Caco-2 (cell line): ENCODE measurements at regions not wholly inside any gene's neighbourhood (a gene's known extent, or its start where the extent isn't known, plus 50 kb on each side); places are given as distances from the start of the nearest gene placed in this dataset.

Experiments
- BruUV-seq: library from RNA; stranded (reverse); fragments of 400-500 nt; replicated peaks from 2 replicates; lab custom pipeline; 2021; lab: Mats Ljungman, UMichigan
- CTCF ChIA-PET: fragments of 300-600 bp; sonication (Branson Sonifier 250); formaldehyde crosslinking; loops from one replicate; lab custom pipeline; 2022; ENCODE audit warnings: antibody characterized with exemption; lab: Charles Lee
- POLR2A ChIA-PET: fragments of 300-600 bp; sonication (Branson Sonifier 250); formaldehyde crosslinking; loops from one replicate; lab custom pipeline; 2022; ENCODE audit warnings: antibody characterized with exemption; lab: Charles Lee
- DNase-seq, 2 experiments: peaks; one replicate each; pipeline versions ENCODE4 v3.0.0 to v3.0.0-alpha.2; 2020 to 2022
- H3K27me3 ChIP-seq: replicated peaks from 2 replicates; pipeline ENCODE4 v1.6.0; 2011; ENCODE audit warnings: low read length; ENCODE audit not compliant: control insufficient read depth, insufficient read depth
- H3K36me3 ChIP-seq: 2 replicates; pipeline ENCODE4 v1.5.1; 2011; ENCODE audit warnings: low read length; ENCODE audit not compliant: control insufficient read depth, insufficient read depth
- H3K4me1 ChIP-seq: fragments of 250-450 bp; sonication (Bioruptor Pico); 2 replicates; pipeline ENCODE4 v1.5.1; 2020; ENCODE audit warnings: mild to moderate bottlenecking
- H3K4me3 ChIP-seq: 2 replicates; pipeline ENCODE4 v1.5.1; 2011; ENCODE audit warnings: low read depth, mild to moderate bottlenecking, control low read depth, low read length
- H3K9me3 ChIP-seq: fragments of 250-450 bp; sonication (Bioruptor Pico); 2 replicates; pipeline ENCODE4 v1.5.1; 2020; ENCODE audit warnings: mild to moderate bottlenecking, moderate library complexity
- H3K27ac Mint-ChIP-seq: one replicate; pipeline ENCODE4 v1.8.0; 2022; ENCODE audit warnings: mixed read lengths; ENCODE audit not compliant: unreplicated experiment
- H3K27me3 Mint-ChIP-seq: one replicate; pipeline ENCODE4 v1.8.0; 2022; ENCODE audit warnings: mixed read lengths; ENCODE audit not compliant: insufficient read depth, unreplicated experiment
- H3K36me3 Mint-ChIP-seq: one replicate; pipeline ENCODE4 v1.8.0; 2022; ENCODE audit warnings: mild to moderate bottlenecking, mixed read lengths; ENCODE audit not compliant: insufficient read depth, unreplicated experiment
- H3K4me1 Mint-ChIP-seq: one replicate; pipeline ENCODE4 v1.8.0; 2022; ENCODE audit warnings: low read depth, mixed read lengths; ENCODE audit not compliant: unreplicated experiment
- H3K4me3 Mint-ChIP-seq: one replicate; pipeline ENCODE4 v1.8.0; 2022; ENCODE audit warnings: mild to moderate bottlenecking, moderate library complexity, mixed read lengths; ENCODE audit not compliant: unreplicated experiment
- H3K9me3 Mint-ChIP-seq: one replicate; pipeline ENCODE4 v1.8.0; 2022; ENCODE audit warnings: mixed read lengths; ENCODE audit not compliant: unreplicated experiment
- intact Hi-C: fragments of 100-400 bp; cut with micrococcal nuclease; formaldehyde crosslinking; loops from one replicate; pipeline ENCODE4 v1.10.0; 2022; ENCODE audit not compliant: unreplicated experiment
- TF ChIP-seq, protein P1 (sequence below), 2 experiments: fragments of 200-600 bp in 1 of 2; IDR thresholded peaks; 1 replicate in 1 of 2; 2 replicates in 1 of 2; pipeline versions ENCODE4 v1.5.1 to v1.8.0; 2011 to 2022; ENCODE audit warnings: antibody characterized with exemption in 1 of 2, control low read depth in 1 of 2, inconsistent platforms in 1 of 2, low read depth in 1 of 2, low read length in 1 of 2, mild to moderate bottlenecking in 1 of 2, moderate library complexity in 1 of 2; ENCODE audit not compliant: insufficient read depth in 1 of 2, severe bottlenecking in 1 of 2, unreplicated experiment in 1 of 2

DNA sequence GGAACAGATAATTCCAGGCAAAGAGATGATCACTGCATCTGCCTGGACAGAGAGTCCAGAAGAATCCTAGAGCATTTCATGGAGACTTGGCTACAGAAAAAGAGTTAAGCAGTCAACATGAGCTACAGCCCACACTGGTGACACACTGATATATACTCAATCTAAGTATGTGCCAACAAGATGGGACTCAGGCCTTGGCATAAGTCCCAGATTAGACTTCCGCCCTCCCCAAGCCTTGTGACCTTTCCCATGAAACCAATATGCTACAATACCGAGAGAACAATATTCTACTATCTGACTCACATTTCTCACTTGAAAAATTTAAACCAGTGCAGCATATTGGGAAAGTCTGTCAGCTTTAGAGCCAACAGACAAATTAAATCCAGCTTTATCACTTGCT lies 65.7 kb upstream of the SLITRK2 start:
- Mint-ChIP-seq H3K36me3 (no peaks in the 10 kb centered on the region), H3K27me3 (no peaks in the 10 kb centered on the region), H3K9me3 (no peaks in the 10 kb centered on the region), H3K4me1 (no peaks in the 10 kb centered on the region), H3K27ac (no peak overlapping the region), H3K4me3 (no peak overlapping the region)
- Histone ChIP-seq H3K36me3 (no peaks in the 10 kb centered on the region), H3K4me1 (no peaks in the 10 kb centered on the region), H3K4me3 (no peak overlapping the region), H3K9me3 (no peaks in the 10 kb centered on the region), H3K27me3 (no peaks in the 10 kb centered on the region)
- DNase-seq, result no peak
- no TSS peak for BruUV-seq
- TF ChIP-seq, protein P1, sequence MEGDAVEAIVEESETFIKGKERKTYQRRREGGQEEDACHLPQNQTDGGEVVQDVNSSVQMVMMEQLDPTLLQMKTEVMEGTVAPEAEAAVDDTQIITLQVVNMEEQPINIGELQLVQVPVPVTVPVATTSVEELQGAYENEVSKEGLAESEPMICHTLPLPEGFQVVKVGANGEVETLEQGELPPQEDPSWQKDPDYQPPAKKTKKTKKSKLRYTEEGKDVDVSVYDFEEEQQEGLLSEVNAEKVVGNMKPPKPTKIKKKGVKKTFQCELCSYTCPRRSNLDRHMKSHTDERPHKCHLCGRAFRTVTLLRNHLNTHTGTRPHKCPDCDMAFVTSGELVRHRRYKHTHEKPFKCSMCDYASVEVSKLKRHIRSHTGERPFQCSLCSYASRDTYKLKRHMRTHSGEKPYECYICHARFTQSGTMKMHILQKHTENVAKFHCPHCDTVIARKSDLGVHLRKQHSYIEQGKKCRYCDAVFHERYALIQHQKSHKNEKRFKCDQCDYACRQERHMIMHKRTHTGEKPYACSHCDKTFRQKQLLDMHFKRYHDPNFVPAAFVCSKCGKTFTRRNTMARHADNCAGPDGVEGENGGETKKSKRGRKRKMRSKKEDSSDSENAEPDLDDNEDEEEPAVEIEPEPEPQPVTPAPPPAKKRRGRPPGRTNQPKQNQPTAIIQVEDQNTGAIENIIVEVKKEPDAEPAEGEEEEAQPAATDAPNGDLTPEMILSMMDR (IDR thresholded peaks at IDR 0.05; ENCODE audit: insufficient read depth in 1 of 2, low read depth in 1 of 2, low read length in 1 of 2, severe bottlenecking in 1 of 2, unreplicated experiment in 1 of 2), result no peak
- intact Hi-C loops, result no loop called here
- ChIA-PET CTCF (no interaction called here), POLR2A (no interaction called here)
